ENCODE measurements at regions not wholly inside any gene's neighbourhood (a gene's known extent, or its start where the extent isn't known, plus 50 kb on each side); places are given as distances from the start of the nearest gene placed in this dataset.

GRCh38 chr5:54611290-54611951 lies 93.9 kb downstream of the SNX18 start:
- no peak for ATAC-seq (ENCODE audit: low read depth in 2 of 2)
- Mint-ChIP-seq H3K27ac (peak overlapping the region in 5 of 6 donors; percentile 35 to 91 (median 78)), H3K27me3 (no peaks in the 10 kb centered on the region), H3K4me3 (peak overlapping the region in 7 of 8 donors; percentile 47 to 81 (median 63)), H3K36me3 (peaks cover 0 to 7% of the 10 kb centered on the region in 2 donors), H3K9me3 (peaks cover 4 to 9% (median 5%) of the 10 kb centered on the region in 7 donors), H3K4me1 (peaks cover 49 to 75% (median 69%) of the 10 kb centered on the region in 3 donors)
- no peak for DNase-seq

- peak overlapping the region; percentile 19 to 81 (median 62) for H3K4me3 Mint-ChIP-seq
Observed at GRCh38 chr5:54610197-54610944, 92.8 kb downstream of the SNX18 start.

GRCh38 chr5:54608423-54609085 lies 91.0 kb downstream of the SNX18 start:
- Mint-ChIP-seq H3K9me3 (peaks cover 4 to 9% (median 5%) of the 10 kb centered on the region in 7 donors), H3K4me3 (no peak overlapping the region), H3K4me1 (peaks cover 48 to 63% (median 49%) of the 10 kb centered on the region in 3 donors), H3K27me3 (no peaks in the 10 kb centered on the region), H3K27ac (peak overlapping the region in 1 of 6 donors; percentile 27), H3K36me3 (peaks cover 0 to 7% of the 10 kb centered on the region in 2 donors)
- ATAC-seq (ENCODE audit: low read depth in 2 of 2) (no peak), DNase-seq (no peak)

More at GRCh38 chr5:54610197-54610944, 92.8 kb downstream of the SNX18 start:
- Mint-ChIP-seq H3K27ac (peak overlapping the region; percentile 64 to 91 (median 74)), H3K27me3 (no peaks in the 10 kb centered on the region), H3K9me3 (peaks cover 4 to 9% (median 5%) of the 10 kb centered on the region in 7 donors), H3K4me1 (peaks cover 43 to 65% (median 63%) of the 10 kb centered on the region in 3 donors), H3K36me3 (peaks cover 0 to 7% of the 10 kb centered on the region in 2 donors)
- DNase-seq = peak; percentile 75
- peak; percentile 94 to 95 for ATAC-seq (ENCODE audit: low read depth in 2 of 2)

- peaks cover 0 to 7% of the 10 kb centered on the region in 2 donors for H3K36me3 Mint-ChIP-seq
- H3K27ac Mint-ChIP-seq = no peak overlapping the region
- peaks cover 4 to 9% (median 5%) of the 10 kb centered on the region in 7 donors for H3K9me3 Mint-ChIP-seq
- H3K4me3 Mint-ChIP-seq = no peak overlapping the region
- ATAC-seq (ENCODE audit: low read depth in 2 of 2) = no peak
- H3K4me1 Mint-ChIP-seq = peaks cover 38 to 56% (median 41%) of the 10 kb centered on the region in 3 donors
- peaks cover 0 to 4% (median 0%) of the 10 kb centered on the region in 3 donors for H3K27me3 Mint-ChIP-seq
- no peak for DNase-seq
Observed at GRCh38 chr5:54607006-54607405, 89.4 kb downstream of the SNX18 start.

GRCh38 chr5:54603372-54603771 lies 85.8 kb downstream of the SNX18 start:
- Mint-ChIP-seq H3K27me3 (peaks cover 0 to 7% (median 0%) of the 10 kb centered on the region in 3 donors), H3K36me3 (no peaks in the 10 kb centered on the region), H3K4me1 (peaks cover 10 to 38% (median 20%) of the 10 kb centered on the region in 3 donors), H3K9me3 (peaks cover 0 to 15% (median 2%) of the 10 kb centered on the region in 7 donors), H3K27ac (no peak overlapping the region), H3K4me3 (no peak overlapping the region)
- DNase-seq = no peak
- ATAC-seq (ENCODE audit: low read depth in 2 of 2) = no peak

GRCh38 chr5:54602475-54602874 lies 84.9 kb downstream of the SNX18 start:
- Mint-ChIP-seq H3K4me1 (peaks cover 9 to 42% (median 19%) of the 10 kb centered on the region in 3 donors), H3K9me3 (peaks cover 4 to 24% (median 8%) of the 10 kb centered on the region in 7 donors), H3K27ac (no peak overlapping the region), H3K36me3 (peaks cover 0 to 7% of the 10 kb centered on the region in 2 donors), H3K27me3 (peaks cover 0 to 7% (median 0%) of the 10 kb centered on the region in 3 donors), H3K4me3 (no peak overlapping the region)
- ATAC-seq (ENCODE audit: low read depth in 2 of 2) (no peak), DNase-seq (no peak)

- no peak for DNase-seq
- Mint-ChIP-seq H3K4me3 (no peak overlapping the region), H3K27ac (peak overlapping the region in 2 of 6 donors; percentile 9 to 91), H3K4me1 (peaks cover 9 to 41% (median 18%) of the 10 kb centered on the region in 3 donors), H3K9me3 (peaks cover 6 to 33% (median 13%) of the 10 kb centered on the region in 7 donors), H3K36me3 (peaks cover 0 to 16% of the 10 kb centered on the region in 2 donors), H3K27me3 (peaks cover 0 to 7% (median 0%) of the 10 kb centered on the region in 3 donors)
- no peak for ATAC-seq (ENCODE audit: low read depth in 2 of 2)
Observed at GRCh38 chr5:54601411-54602230, 84.1 kb downstream of the SNX18 start.
